ENCODE measurements at regions not wholly inside any gene's neighbourhood (a gene's known extent, or its start where the extent isn't known, plus 50 kb on each side); places are given as distances from the start of the nearest gene placed in this dataset.

GRCh38 chr7:46195934-46196333 is 274.9 kb upstream of the IGFBP3 start:
- no peak for TF ChIP-seq CTCF (IDR thresholded peaks at IDR 0.05)
- TF ChIP-seq EZH2 (IDR thresholded peaks at IDR 0.05), result no peak
